Kidney (tissue), 13 donors: ENCODE measurements at regions not wholly inside any gene's neighbourhood (a gene's known extent, or its start where the extent isn't known, plus 50 kb on each side); places are given as distances from the start of the nearest gene placed in this dataset.
A peak's percentile ranks its signal among the peaks of the same experiment; 100 is the strongest.

Experiments used
- DNase-seq, 5 donors: peaks; one replicate each; pipeline ENCODE4 v3.0.0-alpha.2; 2013 to 2020
- FAIRE-seq: peaks from 2 replicates; lab custom pipeline; 2012; peaks lifted over from hg19 to GRCh38; lab: Jason Lieb, UNC
- H3K27ac ChIP-seq, 2 donors: one replicate each; pipeline ENCODE4 v1.7.0; 2013; ENCODE audit warnings: low read depth in 2 of 2, low read length in 2 of 2, inconsistent platforms in 1 of 2
- H3K27me3 ChIP-seq: one replicate; pipeline ENCODE4 v1.7.1; 2013; ENCODE audit warnings: low read length, inconsistent platforms; ENCODE audit not compliant: control insufficient read depth, insufficient read depth
- H3K36me3 ChIP-seq, 3 donors: one replicate each; pipeline versions ENCODE4 v1.7.0 to v1.7.1; 2013; ENCODE audit warnings: low read length in 3 of 3, control low read depth in 1 of 3, inconsistent platforms in 1 of 3; ENCODE audit not compliant: insufficient read depth in 3 of 3, control insufficient read depth in 2 of 3
- H3K4me1 ChIP-seq, 3 donors: one replicate each; pipeline versions ENCODE4 v1.7.0 to v1.7.1; 2013; ENCODE audit warnings: low read length in 3 of 3, inconsistent platforms in 1 of 3, low read depth in 1 of 3; ENCODE audit not compliant: control insufficient read depth in 2 of 3, insufficient read depth in 2 of 3
- H3K4me3 ChIP-seq, 3 donors: one replicate each; pipeline versions ENCODE4 v1.7.0 to v1.8.1; 2013; ENCODE audit warnings: low read length in 3 of 3, control low read depth in 1 of 3, inconsistent platforms in 1 of 3
- H3K9ac ChIP-seq, 3 donors: one replicate each; pipeline versions ENCODE4 v1.7.0 to v1.7.1; 2013; ENCODE audit warnings: low read length in 3 of 3, control low read depth in 1 of 3, inconsistent platforms in 1 of 3
- H3K9me3 ChIP-seq, 3 donors: one replicate each; pipeline versions ENCODE4 v1.7.0 to v1.7.1; 2013; ENCODE audit warnings: low read length in 3 of 3, control low read depth in 1 of 3, inconsistent platforms in 1 of 3; ENCODE audit not compliant: control insufficient read depth in 2 of 3, insufficient read depth in 1 of 3
- CTCF ChIP-seq: IDR thresholded peaks from 3 replicates; pipeline ENCODE4 v1.5.1; 2012; ENCODE audit warnings: mild to moderate bottlenecking, moderate library complexity, borderline replicate concordance; ENCODE audit not compliant: insufficient read depth; ENCODE audit errors: extremely low read depth
- intact Hi-C: fragments of 100-400 bp; cut with DNase I; formaldehyde crosslinking; loops from one replicate; pipeline ENCODE4 v1.11.1; 2022
- donor health status: control.
- donor health status: control.
- donor health status: control.
- donor health status: control.
- donor health status: control.
- donor health status: DM: yes; HTN: yes; CAD: no.
- donor health status: Normal renal cell carcinoma (clear cell type).

GRCh38 chr1:38300616-38301015 lies 254.0 kb upstream of the POU3F1 start:
- intact Hi-C loops: no loop called here
- no peak for FAIRE-seq
- no peak overlapping the region for H3K4me3 ChIP-seq
- no peaks in the 10 kb centered on the region for H3K9me3 ChIP-seq
- no peaks in the 10 kb centered on the region for H3K36me3 ChIP-seq
- H3K27ac ChIP-seq: no peak overlapping the region
- no peaks in the 10 kb centered on the region for H3K27me3 ChIP-seq
- no peak overlapping the region for H3K9ac ChIP-seq
- no peaks in the 10 kb centered on the region for H3K4me1 ChIP-seq
- DNase-seq: no peak
- TF ChIP-seq CTCF: no peak

- peak in 1 of 5 donors; percentile 46 for DNase-seq
- no peak overlapping the region for H3K4me3 ChIP-seq
- H3K9me3 ChIP-seq: no peaks in the 10 kb centered on the region
- FAIRE-seq: no peak
- no peak overlapping the region for H3K9ac ChIP-seq
- H3K36me3 ChIP-seq: no peaks in the 10 kb centered on the region
- TF ChIP-seq CTCF: no peak
- no peaks in the 10 kb centered on the region for H3K27me3 ChIP-seq
- intact Hi-C loops: no loop called here
- no peak overlapping the region for H3K27ac ChIP-seq
- no peaks in the 10 kb centered on the region for H3K4me1 ChIP-seq
These were observed 251.2 kb upstream of the POU3F1 start for GRCh38 chr1:38297842-38298241.

DNA sequence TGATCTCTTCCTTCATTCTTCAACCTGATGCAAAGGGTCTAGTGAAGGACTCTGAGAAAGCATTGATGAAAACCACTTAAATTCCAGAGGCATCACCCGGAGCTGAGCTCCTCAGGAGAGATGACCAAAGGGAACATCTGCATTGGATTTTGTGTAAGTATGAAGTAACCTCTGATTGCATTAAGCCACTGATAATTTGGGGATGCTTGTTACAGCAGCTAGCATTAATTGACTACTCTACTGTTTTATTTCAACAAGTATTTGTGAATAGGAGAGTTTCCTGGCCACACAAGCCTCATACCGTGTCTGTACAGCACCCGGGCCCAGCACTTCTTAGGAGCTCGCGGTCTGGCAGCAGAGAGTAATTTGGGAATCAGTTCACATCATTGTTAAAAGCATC lies 250.7 kb upstream of the POU3F1 start:
- intact Hi-C loops: no loop called here
- Histone ChIP-seq H3K27me3 (no peaks in the 10 kb centered on the region), H3K9ac (no peak overlapping the region), H3K9me3 (no peaks in the 10 kb centered on the region), H3K27ac (no peak overlapping the region), H3K4me1 (no peaks in the 10 kb centered on the region), H3K4me3 (no peak overlapping the region), H3K36me3 (no peaks in the 10 kb centered on the region)
- FAIRE-seq (no peak), DNase-seq (no peak)
- TF ChIP-seq CTCF: no peak

DNA sequence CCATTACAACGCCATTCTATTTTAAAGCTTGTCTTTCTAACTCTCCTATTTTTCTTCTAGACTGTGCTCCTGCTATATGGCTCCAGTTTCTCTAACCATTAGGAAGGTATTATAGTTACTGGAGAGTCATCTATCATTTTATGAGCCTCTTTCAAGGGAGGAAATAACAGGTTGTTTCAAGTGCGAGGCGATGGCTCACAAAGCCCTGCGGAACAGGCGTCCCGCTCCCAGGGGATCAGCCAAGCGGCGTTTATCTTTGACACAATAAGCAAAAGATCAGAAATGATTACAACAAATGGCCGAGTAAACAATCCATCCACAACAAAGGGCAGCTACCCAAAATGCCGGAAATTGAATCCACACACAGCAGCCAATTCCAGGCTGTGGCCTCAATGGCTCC lies 249.5 kb upstream of the POU3F1 start:
- Histone ChIP-seq H3K4me3 (no peak overlapping the region), H3K4me1 (peaks cover 0 to 2% (median 0%) of the 10 kb centered on the region in 3 donors), H3K9ac (no peak overlapping the region), H3K27ac (no peak overlapping the region), H3K9me3 (no peaks in the 10 kb centered on the region), H3K27me3 (no peaks in the 10 kb centered on the region), H3K36me3 (no peaks in the 10 kb centered on the region)
- no peak for TF ChIP-seq CTCF
- intact Hi-C loops: no loop called here
- FAIRE-seq (no peak), DNase-seq (no peak)
